Spleen (tissue), 7 donors: ENCODE measurements at regions not wholly inside any gene's neighbourhood (a gene's known extent, or its start where the extent isn't known, plus 50 kb on each side); places are given as distances from the start of the nearest gene placed in this dataset.

Source experiments
- CTCF ChIP-seq, 11 experiments: fragments of 200-600 bp in 7 of 11; fragments of 450-650 bp in 4 of 11; sonication (generic) in 4 of 11; IDR thresholded peaks in 8 of 11; conservative IDR thresholded peaks in 3 of 11; 1 replicate in 7 of 11; 2 replicates in 4 of 11; pipeline versions ENCODE4 v1.4.0 to v1.8.0; 2016 to 2021; ENCODE audit warnings: antibody characterized with exemption in 11 of 11, inconsistent platforms in 4 of 11, mild to moderate bottlenecking in 1 of 11
- POLR2A ChIP-seq, 3 donors: fragments of 450-650 bp; IDR thresholded peaks; one replicate each; pipeline ENCODE4 v1.5.1; 2017; ENCODE audit warnings: antibody characterized with exemption in 3 of 3, mild to moderate bottlenecking in 1 of 3
- donor health status: DM: no; HTN: no; CAD: no; lungs with moderate emphysema.
- donor health status: DM: no; HTN: no; CAD: no.
- donor health status: DM: no; HTN: no; CAD: no.

GRCh38 chr6:105800398-105800797 lies 285.7 kb upstream of the PRDM1 start:
- TF ChIP-seq CTCF (IDR thresholded peaks at IDR 0.05 in 8 of 11, conservative IDR thresholded peaks at IDR 0.05 in 3 of 11) = no peak
- no peak for TF ChIP-seq POLR2A (IDR thresholded peaks at IDR 0.05)
